GM23338 (cell line): ENCODE measurements at regions not wholly inside any gene's neighbourhood (a gene's known extent, or its start where the extent isn't known, plus 50 kb on each side); places are given as distances from the start of the nearest gene placed in this dataset.
A peak's percentile ranks its signal among the peaks of the same experiment; 100 is the strongest.

Experiments used
- ATAC-seq: fragments of 200-7000 bp; cut with Tn5 transposase; 3 replicates; pipeline ENCODE4 v1.9.1; 2020
- DNase-seq: peaks from one replicate; pipeline ENCODE4 v3.0.0-alpha.2; 2015; ENCODE audit warnings: low spot score
- H2AFZ ChIP-seq: fragments of 200-600 bp; sonication (generic); 2 replicates; pipeline ENCODE4 v1.8.0; 2016; ENCODE audit warnings: antibody characterized with exemption, mild to moderate bottlenecking, moderate library complexity
- H3F3A ChIP-seq: fragments of 200-600 bp; sonication (generic); replicated peaks from 2 replicates; pipeline ENCODE4 v1.8.0; 2017; ENCODE audit warnings: antibody characterized with exemption, mixed run types, low read depth
- H3K27ac ChIP-seq: fragments of 200-600 bp; sonication (generic); 2 replicates; pipeline ENCODE4 v1.6.1; 2016; ENCODE audit warnings: low read depth
- H3K27me3 ChIP-seq: fragments of 200-600 bp; sonication (generic); 2 replicates; pipeline ENCODE4 v1.8.0; 2016; ENCODE audit warnings: mild to moderate bottlenecking, mixed run types, moderate library complexity; ENCODE audit not compliant: insufficient read depth
- H3K36me3 ChIP-seq: fragments of 200-600 bp; sonication (generic); 2 replicates; pipeline ENCODE4 v1.8.0; 2016; ENCODE audit warnings: mild to moderate bottlenecking; ENCODE audit not compliant: insufficient read depth
- H3K4me1 ChIP-seq: fragments of 200-600 bp; sonication (generic); 2 replicates; pipeline ENCODE4 v1.8.0; 2016; ENCODE audit warnings: mild to moderate bottlenecking, moderate library complexity; ENCODE audit not compliant: insufficient read depth
- H3K4me2 ChIP-seq: fragments of 200-600 bp; sonication (generic); 2 replicates; pipeline ENCODE4 v1.7.1; 2017; ENCODE audit warnings: mixed run types
- H3K4me3 ChIP-seq: fragments of 200-600 bp; sonication (generic); 2 replicates; pipeline ENCODE4 v1.6.1; 2016; ENCODE audit warnings: mixed run types
- H3K79me2 ChIP-seq: fragments of 200-600 bp; sonication (generic); replicated peaks from 2 replicates; pipeline ENCODE4 v1.8.0; 2017; ENCODE audit warnings: mild to moderate bottlenecking; ENCODE audit not compliant: insufficient read depth
- H3K9me2 ChIP-seq: fragments of 200-600 bp; sonication (generic); 2 replicates; pipeline ENCODE4 v1.8.0; 2017; ENCODE audit not compliant: insufficient read depth
- H4K20me1 ChIP-seq: fragments of 200-600 bp; sonication (generic); replicated peaks from 2 replicates; pipeline ENCODE4 v1.8.0; 2017; ENCODE audit warnings: mild to moderate bottlenecking; ENCODE audit not compliant: insufficient read depth
- H3K27ac Mint-ChIP-seq: 2 replicates; pipeline ENCODE4 v1.8.0; 2020; ENCODE audit warnings: inconsistent platforms, mild to moderate bottlenecking, moderate library complexity, mixed read lengths
- H3K27me3 Mint-ChIP-seq: 3 replicates; pipeline ENCODE4 v1.8.0; 2022; ENCODE audit warnings: low read depth, mild to moderate bottlenecking, moderate library complexity, mixed read lengths, inconsistent platforms; ENCODE audit not compliant: insufficient read depth, poor library complexity
- H3K36me3 Mint-ChIP-seq: 3 replicates; pipeline ENCODE4 v1.8.0; 2021; ENCODE audit warnings: low read depth, mild to moderate bottlenecking, inconsistent platforms, moderate library complexity, mixed read lengths
- H3K4me1 Mint-ChIP-seq: 3 replicates; pipeline ENCODE4 v1.8.0; 2020; ENCODE audit warnings: mild to moderate bottlenecking, inconsistent platforms, mixed read lengths
- H3K4me3 Mint-ChIP-seq: 3 replicates; pipeline ENCODE4 v1.8.0; 2021; ENCODE audit warnings: moderate library complexity, mild to moderate bottlenecking, inconsistent platforms, mixed read lengths
- H3K9me3 Mint-ChIP-seq: 3 replicates; pipeline ENCODE4 v1.8.0; 2020; ENCODE audit warnings: moderate library complexity, mild to moderate bottlenecking, inconsistent platforms, mixed read lengths
- CREB1 ChIP-seq: fragments of 250-450 bp; sonication (Bioruptor Pico); IDR thresholded peaks from 2 replicates; pipeline ENCODE4 v1.5.0; 2020; ENCODE audit warnings: low read depth, mild to moderate bottlenecking, moderate library complexity
- EZH2 ChIP-seq: fragments of 200-600 bp; sonication (generic); IDR thresholded peaks from one replicate; pipeline ENCODE4 v1.8.0; 2017; ENCODE audit warnings: antibody characterized with exemption, mild to moderate bottlenecking, low read depth; ENCODE audit not compliant: unreplicated experiment
- EZH2phosphoT487 ChIP-seq: fragments of 200-600 bp; sonication (generic); IDR thresholded peaks from one replicate; pipeline ENCODE4 v1.8.1; 2018; ENCODE audit warnings: antibody characterized with exemption; ENCODE audit not compliant: unreplicated experiment
- JUNB ChIP-seq: IDR thresholded peaks from one replicate; pipeline ENCODE4 v1.6.1; 2016; ENCODE audit warnings: antibody characterized with exemption; ENCODE audit not compliant: unreplicated experiment
- NANOG ChIP-seq: IDR thresholded peaks from 2 replicates; pipeline ENCODE4 v1.6.1; 2016; ENCODE audit warnings: antibody characterized with exemption, borderline replicate concordance
- POLR2AphosphoS5 ChIP-seq: IDR thresholded peaks from 2 replicates; pipeline ENCODE4 v1.6.1; 2016; ENCODE audit warnings: antibody characterized with exemption, low read depth
- REST ChIP-seq: IDR thresholded peaks from one replicate; pipeline ENCODE4 v1.6.1; 2018; ENCODE audit warnings: antibody characterized with exemption; ENCODE audit not compliant: unreplicated experiment
- STAT1 ChIP-seq: IDR thresholded peaks from one replicate; pipeline ENCODE4 v1.6.1; 2016; ENCODE audit warnings: antibody characterized with exemption; ENCODE audit not compliant: unreplicated experiment
- ZNF114 ChIP-seq: fragments of 250-450 bp; sonication (Bioruptor Pico); IDR thresholded peaks from 2 replicates; pipeline ENCODE4 v1.5.0; 2020; ENCODE audit warnings: mild to moderate bottlenecking, moderate library complexity
- ZNF331 ChIP-seq: fragments of 250-450 bp; sonication (Bioruptor Pico); IDR thresholded peaks from 2 replicates; pipeline ENCODE4 v1.5.0; 2020; ENCODE audit warnings: low read depth, mild to moderate bottlenecking, moderate library complexity
- ZNF462 ChIP-seq: fragments of 250-450 bp; sonication (Bioruptor Pico); IDR thresholded peaks from 2 replicates; pipeline ENCODE4 v1.5.0; 2020; ENCODE audit warnings: mild to moderate bottlenecking, moderate library complexity
- TF ChIP-seq, protein P1 (sequence below): IDR thresholded peaks from 2 replicates; pipeline ENCODE4 v1.6.1; 2016; ENCODE audit warnings: antibody characterized with exemption
- TF ChIP-seq, protein P2 (sequence below), 2 experiments: fragments of 200-600 bp in 1 of 2; sonication (generic) in 1 of 2; conservative IDR thresholded peaks; 2 replicates each; pipeline versions ENCODE4 v1.5.1 to v1.6.1; 2016 to 2017; ENCODE audit warnings: antibody characterized with exemption in 2 of 2, low read depth in 2 of 2, mild to moderate bottlenecking in 2 of 2, moderate library complexity in 1 of 2

DNA sequence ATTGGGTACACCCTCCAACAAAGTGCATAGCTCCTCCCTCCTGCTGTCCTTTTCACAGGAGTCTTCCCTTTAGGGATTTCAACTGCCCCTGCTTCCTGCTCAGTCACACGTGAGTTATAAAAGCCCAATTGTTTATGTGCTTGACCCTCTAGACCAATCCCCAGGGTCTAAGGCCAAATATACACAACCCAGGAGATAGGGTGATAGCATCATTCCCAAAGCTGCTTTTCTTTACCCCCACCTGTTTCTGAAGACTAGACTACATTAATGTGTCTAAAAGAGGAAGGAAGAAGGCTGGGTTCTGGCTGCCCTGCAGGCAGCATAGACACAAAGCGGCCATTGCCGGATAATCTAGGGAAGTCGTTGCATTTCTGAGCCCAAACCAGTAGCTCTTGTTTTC is 526.7 kb upstream of the FRG1 start:
- no peak overlapping the region for H3K4me3 Mint-ChIP-seq
- no peaks in the 10 kb centered on the region for H3K36me3 Mint-ChIP-seq

More for the DNA sequence above, 526.7 kb upstream of the FRG1 start:
- Mint-ChIP-seq H3K27me3 (peaks cover 4% of the 10 kb centered on the region), H3K27ac (no peak overlapping the region), H3K4me1 (no peaks in the 10 kb centered on the region), H3K9me3 (peaks cover 67% of the 10 kb centered on the region)
- no peak for ATAC-seq
- no peak overlapping the region for H3K4me2 ChIP-seq
- H4K20me1 ChIP-seq, result no peaks in the 10 kb centered on the region
- no peak overlapping the region for H3K27ac ChIP-seq
- H3K4me3 ChIP-seq, result no peak overlapping the region
- no peaks in the 10 kb centered on the region for H3K79me2 ChIP-seq
- no peaks in the 10 kb centered on the region for H3K36me3 ChIP-seq
- DNase-seq, result no peak
- H3K4me1 ChIP-seq, result no peaks in the 10 kb centered on the region
- H3F3A ChIP-seq, result no peaks in the 10 kb centered on the region
- peak overlapping the region; percentile 81; the same call in 1 of the 2 replicates for H2AFZ ChIP-seq
- TF ChIP-seq POLR2AphosphoS5 (no peak), EZH2phosphoT487 (no peak), STAT1 (no peak), NANOG (no peak), ZNF331 (CRISPR knock-in tag) (no peak), REST (no peak), CREB1 (no peak), ZNF114 (no peak), JUNB (no peak), EZH2 (no peak), ZNF462 (CRISPR knock-in tag) (no peak)
- TF ChIP-seq, protein P1, sequence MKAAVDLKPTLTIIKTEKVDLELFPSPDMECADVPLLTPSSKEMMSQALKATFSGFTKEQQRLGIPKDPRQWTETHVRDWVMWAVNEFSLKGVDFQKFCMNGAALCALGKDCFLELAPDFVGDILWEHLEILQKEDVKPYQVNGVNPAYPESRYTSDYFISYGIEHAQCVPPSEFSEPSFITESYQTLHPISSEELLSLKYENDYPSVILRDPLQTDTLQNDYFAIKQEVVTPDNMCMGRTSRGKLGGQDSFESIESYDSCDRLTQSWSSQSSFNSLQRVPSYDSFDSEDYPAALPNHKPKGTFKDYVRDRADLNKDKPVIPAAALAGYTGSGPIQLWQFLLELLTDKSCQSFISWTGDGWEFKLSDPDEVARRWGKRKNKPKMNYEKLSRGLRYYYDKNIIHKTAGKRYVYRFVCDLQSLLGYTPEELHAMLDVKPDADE, result no peak
- TF ChIP-seq, protein P2, sequence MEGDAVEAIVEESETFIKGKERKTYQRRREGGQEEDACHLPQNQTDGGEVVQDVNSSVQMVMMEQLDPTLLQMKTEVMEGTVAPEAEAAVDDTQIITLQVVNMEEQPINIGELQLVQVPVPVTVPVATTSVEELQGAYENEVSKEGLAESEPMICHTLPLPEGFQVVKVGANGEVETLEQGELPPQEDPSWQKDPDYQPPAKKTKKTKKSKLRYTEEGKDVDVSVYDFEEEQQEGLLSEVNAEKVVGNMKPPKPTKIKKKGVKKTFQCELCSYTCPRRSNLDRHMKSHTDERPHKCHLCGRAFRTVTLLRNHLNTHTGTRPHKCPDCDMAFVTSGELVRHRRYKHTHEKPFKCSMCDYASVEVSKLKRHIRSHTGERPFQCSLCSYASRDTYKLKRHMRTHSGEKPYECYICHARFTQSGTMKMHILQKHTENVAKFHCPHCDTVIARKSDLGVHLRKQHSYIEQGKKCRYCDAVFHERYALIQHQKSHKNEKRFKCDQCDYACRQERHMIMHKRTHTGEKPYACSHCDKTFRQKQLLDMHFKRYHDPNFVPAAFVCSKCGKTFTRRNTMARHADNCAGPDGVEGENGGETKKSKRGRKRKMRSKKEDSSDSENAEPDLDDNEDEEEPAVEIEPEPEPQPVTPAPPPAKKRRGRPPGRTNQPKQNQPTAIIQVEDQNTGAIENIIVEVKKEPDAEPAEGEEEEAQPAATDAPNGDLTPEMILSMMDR (conservative IDR thresholded peaks at IDR 0.05; ENCODE audit: low read depth in 2 of 2), result no peak
- H3K27me3 ChIP-seq, result no peaks in the 10 kb centered on the region
- H3K9me2 ChIP-seq, result 0 out of 2 replicates have a peak, but pooled peaks cover 5% of the 10 kb centered on the region
